Neutrophil (primary cell): ENCODE measurements at regions not wholly inside any gene's neighbourhood (a gene's known extent, or its start where the extent isn't known, plus 50 kb on each side); places are given as distances from the start of the nearest gene placed in this dataset.
"Not testable (repeated sequence)": the region's sequence is repeated elsewhere in the genome, so short reads cannot be mapped to it uniquely, and the experiment has no call there.

Experiments
- H3K27ac ChIP-seq: fragments of 200-600 bp; sonication (generic); 2 replicates; pipeline ENCODE4 v1.5.1; 2016; ENCODE audit warnings: mild to moderate bottlenecking, moderate library complexity
- H3K27me3 ChIP-seq: fragments of 200-600 bp; sonication (generic); 2 replicates; pipeline ENCODE4 v1.6.0; 2016; ENCODE audit warnings: mild to moderate bottlenecking
- H3K36me3 ChIP-seq: fragments of 200-600 bp; sonication (generic); 2 replicates; pipeline ENCODE4 v1.5.1; 2017
- H3K4me1 ChIP-seq, 2 experiments: fragments of 200-600 bp in 1 of 2; sonication (generic) in 1 of 2; 1 replicate in 1 of 2; 2 replicates in 1 of 2; pipeline versions ENCODE4 v1.5.1 to v1.6.1; 2013 to 2016; ENCODE audit warnings: low read depth in 1 of 2, low read length in 1 of 2, mild to moderate bottlenecking in 1 of 2, moderate library complexity in 1 of 2; ENCODE audit not compliant: control insufficient read depth in 1 of 2, insufficient read depth in 1 of 2
- H3K4me3 ChIP-seq, 2 experiments: fragments of 200-600 bp in 1 of 2; sonication (generic) in 1 of 2; 1 replicate in 1 of 2; 2 replicates in 1 of 2; pipeline ENCODE4 v1.5.1; 2013 to 2016; ENCODE audit warnings: low read depth in 1 of 2, low read length in 1 of 2, mild to moderate bottlenecking in 1 of 2, moderate library complexity in 1 of 2
- H3K9me3 ChIP-seq: fragments of 200-600 bp; sonication (generic); 2 replicates; pipeline ENCODE4 v1.5.1; 2016
- CTCF ChIP-seq: fragments of 200-600 bp; sonication (generic); IDR thresholded peaks from 2 replicates; pipeline ENCODE4 v1.5.1; 2016; ENCODE audit warnings: antibody characterized with exemption

DNA sequence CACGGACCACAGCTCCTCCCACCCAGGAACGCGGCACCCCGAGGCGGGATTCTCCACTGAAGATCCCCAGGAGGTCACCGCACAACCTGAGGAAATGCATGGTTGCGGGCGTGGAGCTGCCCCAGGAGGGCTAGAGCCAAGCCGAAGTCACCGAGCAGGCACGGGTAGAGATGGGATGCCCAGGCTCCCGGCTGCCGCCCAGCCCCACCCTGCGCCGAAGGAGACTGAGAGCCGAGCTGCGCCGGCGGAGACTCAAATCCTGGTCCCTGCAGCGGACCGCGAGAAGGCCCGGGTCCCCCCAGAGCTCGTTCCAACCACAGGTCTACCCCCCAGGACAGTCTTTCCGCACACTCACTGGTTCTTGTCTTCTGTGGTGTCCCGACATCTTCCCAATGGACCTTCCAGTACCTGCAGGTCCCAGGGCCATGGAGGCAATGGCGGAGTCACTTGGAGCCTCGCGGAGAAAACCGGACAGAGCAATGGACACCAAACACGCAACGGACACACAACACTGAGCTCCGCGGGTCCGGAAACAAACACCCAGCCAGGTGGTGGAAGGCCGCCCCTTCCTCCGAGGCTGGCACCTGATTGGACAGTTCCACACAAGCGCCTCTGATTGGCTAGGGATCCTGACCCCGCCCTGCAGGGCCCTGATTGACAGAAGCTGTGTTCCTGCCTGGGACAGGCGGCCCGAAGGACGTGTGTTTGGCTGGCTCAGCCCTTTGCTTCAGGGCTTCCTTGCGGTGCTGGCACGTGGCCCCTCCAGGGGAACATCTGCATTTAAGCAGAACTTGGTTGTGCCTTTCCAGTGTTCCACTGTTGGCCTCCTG lies 331.9 kb upstream of the NUPR2 start:
- no peaks in the 10 kb centered on the region for H3K36me3 ChIP-seq
- peaks cover 15% of the 10 kb centered on the region for H3K9me3 ChIP-seq
- no peak for TF ChIP-seq CTCF
- no peaks in the 10 kb centered on the region for H3K27me3 ChIP-seq
- H3K4me1 ChIP-seq = no peaks in the 10 kb centered on the region
- H3K27ac ChIP-seq = no peak overlapping the region
- no peak overlapping the region for H3K4me3 ChIP-seq

- H3K36me3 ChIP-seq, H3K9me3 ChIP-seq, H3K27ac ChIP-seq, H3K4me1 ChIP-seq, H3K27me3 ChIP-seq, H3K4me3 ChIP-seq: not testable (repeated sequence)
These were observed 304.3 kb upstream of the NUPR2 start for GRCh38 chr7:56420528-56420927.

DNA sequence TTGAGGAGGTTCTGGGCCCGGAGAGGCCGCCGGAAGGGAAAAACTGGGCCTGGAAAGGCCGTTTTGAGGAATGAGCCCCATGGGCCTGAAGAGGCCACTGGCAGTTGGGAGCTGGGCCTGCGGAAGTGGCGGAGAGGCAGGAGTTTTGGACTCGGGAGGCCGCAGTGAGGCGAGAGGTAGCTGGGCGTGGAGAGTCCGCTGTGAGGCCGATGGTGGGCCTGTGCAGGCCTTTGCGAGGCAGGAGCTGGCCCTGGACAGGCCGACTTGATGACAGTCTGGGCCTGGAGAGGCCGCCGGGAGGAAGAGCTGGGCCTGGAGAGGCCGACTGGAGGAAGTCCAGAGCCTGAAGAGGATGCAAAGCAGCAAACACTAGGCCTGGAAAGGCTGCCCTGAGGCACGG lies 259.0 kb upstream of the NUPR2 start:
- H3K27me3 ChIP-seq = no peaks in the 10 kb centered on the region
- no peaks in the 10 kb centered on the region for H3K4me1 ChIP-seq
- no peak for TF ChIP-seq CTCF
- H3K4me3 ChIP-seq = no peak overlapping the region
- no peaks in the 10 kb centered on the region for H3K36me3 ChIP-seq
- H3K27ac ChIP-seq = no peak overlapping the region
- H3K9me3 ChIP-seq = peaks cover 4% of the 10 kb centered on the region

DNA sequence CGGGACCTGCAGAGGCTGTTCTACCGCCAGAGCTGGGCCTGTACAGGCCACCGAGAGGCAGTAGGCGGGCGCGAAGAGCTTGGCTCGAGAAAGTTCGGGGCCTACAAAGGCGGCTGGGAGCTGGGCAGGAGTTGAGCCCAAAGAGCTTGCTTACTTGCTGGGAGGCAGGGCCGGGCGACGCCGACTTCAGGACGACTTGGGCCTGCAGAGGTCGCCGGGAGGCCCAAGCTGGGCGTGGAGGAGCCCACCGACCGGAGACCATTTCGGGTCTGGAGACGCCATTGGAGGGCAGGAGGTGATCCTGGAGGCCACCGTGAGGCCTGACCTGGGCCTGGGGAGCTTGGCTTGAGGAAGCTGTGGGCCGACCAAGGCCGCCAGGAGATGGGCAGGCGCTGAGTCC lies 258.4 kb upstream of the NUPR2 start:
- H3K36me3 ChIP-seq, H3K27me3 ChIP-seq, H3K9me3 ChIP-seq, H3K4me3 ChIP-seq, H3K4me1 ChIP-seq, H3K27ac ChIP-seq: not testable (repeated sequence)

- not testable (repeated sequence) for H3K27me3 ChIP-seq, H3K4me1 ChIP-seq, H3K27ac ChIP-seq, H3K36me3 ChIP-seq, H3K4me3 ChIP-seq, H3K9me3 ChIP-seq
These were observed 257.1 kb upstream of the NUPR2 start for GRCh38 chr7:56373314-56373713.

GRCh38 chr7:56371792-56372191 lies 255.6 kb upstream of the NUPR2 start:
- not testable (repeated sequence) for H3K9me3 ChIP-seq, H3K27me3 ChIP-seq, H3K4me3 ChIP-seq, H3K4me1 ChIP-seq, H3K36me3 ChIP-seq, H3K27ac ChIP-seq

- not testable (repeated sequence) for H3K36me3 ChIP-seq, H3K4me1 ChIP-seq, H3K9me3 ChIP-seq, H3K4me3 ChIP-seq, H3K27me3 ChIP-seq, H3K27ac ChIP-seq
These were observed 254.1 kb upstream of the NUPR2 start for GRCh38 chr7:56370208-56370872.

- not testable (repeated sequence) for H3K4me1 ChIP-seq, H3K9me3 ChIP-seq, H3K27me3 ChIP-seq, H3K27ac ChIP-seq, H3K36me3 ChIP-seq, H3K4me3 ChIP-seq
These were observed 251.7 kb upstream of the NUPR2 start for GRCh38 chr7:56367914-56368313.

DNA sequence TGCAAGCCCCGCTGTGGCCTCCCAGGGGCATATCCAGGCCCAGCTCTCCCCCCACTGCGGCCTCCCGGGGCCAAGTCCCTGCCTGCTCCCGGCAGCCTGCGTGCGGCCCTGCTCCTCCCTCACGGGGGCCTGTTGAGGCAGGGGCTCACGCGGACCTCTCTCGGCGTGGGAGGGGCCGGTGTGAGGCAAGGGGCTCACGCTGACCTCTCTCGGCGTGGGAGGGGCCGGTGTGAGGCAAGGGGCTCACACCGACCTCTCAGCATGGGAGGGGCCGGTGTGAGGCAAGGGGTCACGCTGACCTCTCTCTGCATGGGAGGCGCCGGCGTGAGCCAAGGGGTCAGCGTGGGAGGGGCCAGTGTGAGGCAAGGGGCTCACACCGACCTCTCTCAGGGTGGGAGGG lies 251.2 kb upstream of the NUPR2 start:
- not testable (repeated sequence) for H3K9me3 ChIP-seq, H3K36me3 ChIP-seq, H3K4me1 ChIP-seq, H3K27ac ChIP-seq, H3K27me3 ChIP-seq, H3K4me3 ChIP-seq

DNA sequence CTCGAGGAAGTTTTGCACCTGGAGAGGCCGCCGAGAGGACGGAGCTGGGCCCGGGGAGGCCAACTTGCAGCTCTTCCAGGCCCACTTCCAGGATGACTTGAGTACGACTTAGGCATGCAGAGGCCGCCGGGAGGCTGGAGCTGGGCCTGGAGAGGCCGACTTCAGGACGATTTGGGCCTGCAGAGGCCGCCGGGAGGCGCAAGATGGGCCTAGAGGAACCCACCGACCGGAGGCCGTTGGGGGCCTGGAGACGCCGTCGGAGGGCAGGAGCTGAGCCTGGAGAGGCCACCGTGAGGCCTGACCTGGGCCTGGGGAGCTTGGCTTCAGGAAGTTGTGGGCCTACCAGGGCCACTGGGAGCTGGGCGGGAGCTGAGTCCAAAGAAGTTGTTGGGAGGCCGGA lies 250.5 kb upstream of the NUPR2 start:
- not testable (repeated sequence) for H3K36me3 ChIP-seq, H3K9me3 ChIP-seq, H3K27me3 ChIP-seq, H3K27ac ChIP-seq, H3K4me1 ChIP-seq, H3K4me3 ChIP-seq

- not testable (repeated sequence) for H3K27ac ChIP-seq, H3K27me3 ChIP-seq, H3K4me3 ChIP-seq, H3K9me3 ChIP-seq, H3K36me3 ChIP-seq, H3K4me1 ChIP-seq
These were observed 236.4 kb upstream of the NUPR2 start for GRCh38 chr7:56352576-56352975.

GRCh38 chr7:56351181-56351580 lies 235.0 kb upstream of the NUPR2 start:
- H3K4me3 ChIP-seq, H3K9me3 ChIP-seq, H3K4me1 ChIP-seq, H3K27ac ChIP-seq, H3K36me3 ChIP-seq, H3K27me3 ChIP-seq: not testable (repeated sequence)
